OCI-LY1 (cell line): ENCODE measurements at regions not wholly inside any gene's neighbourhood (a gene's known extent, or its start where the extent isn't known, plus 50 kb on each side); places are given as distances from the start of the nearest gene placed in this dataset.

Source experiments
- H2AFZ ChIP-seq: fragments of 200-600 bp; sonication (generic), shearing (Covaris generic); 2 replicates; pipeline ENCODE4 v1.6.0; 2014; ENCODE audit warnings: antibody characterized with exemption, mild to moderate bottlenecking, low read length
- H3F3A ChIP-seq: fragments of 200-600 bp; sonication (generic), shearing (Covaris generic); 2 replicates; pipeline ENCODE4 v1.6.0; 2014; ENCODE audit warnings: mild to moderate bottlenecking, antibody characterized with exemption, low read length, moderate library complexity; ENCODE audit not compliant: insufficient read depth
- H3K27ac ChIP-seq: fragments of 200-600 bp; sonication (generic); 2 replicates; pipeline ENCODE4 v1.5.1; 2014; ENCODE audit warnings: low read length, mixed run types, mild to moderate bottlenecking, low read depth; ENCODE audit not compliant: poor library complexity, severe bottlenecking
- H3K27me3 ChIP-seq: fragments of 200-600 bp; sonication (generic); 2 replicates; pipeline ENCODE4 v1.6.0; 2014; ENCODE audit warnings: antibody characterized with exemption, mild to moderate bottlenecking, low read length, moderate library complexity; ENCODE audit not compliant: insufficient read depth
- H3K36me3 ChIP-seq: fragments of 200-600 bp; sonication (generic); 2 replicates; pipeline ENCODE4 v1.6.1; 2014; ENCODE audit warnings: mild to moderate bottlenecking, antibody characterized with exemption, low read length, moderate library complexity, mixed read lengths; ENCODE audit not compliant: insufficient read depth
- H3K4me1 ChIP-seq: fragments of 200-600 bp; sonication (generic); 2 replicates; pipeline ENCODE4 v1.5.1; 2014; ENCODE audit warnings: mild to moderate bottlenecking, low read length, moderate library complexity; ENCODE audit not compliant: insufficient read depth, severe bottlenecking
- H3K4me2 ChIP-seq: fragments of 200-600 bp; sonication (generic), shearing (Covaris generic); 2 replicates; pipeline ENCODE4 v1.6.1; 2014; ENCODE audit warnings: low read length
- H3K4me3 ChIP-seq: fragments of 200-600 bp; sonication (generic); 2 replicates; pipeline ENCODE4 v1.5.1; 2014; ENCODE audit warnings: low read length, low read depth, mild to moderate bottlenecking, mixed read lengths; ENCODE audit not compliant: poor library complexity, severe bottlenecking
- H3K79me2 ChIP-seq: fragments of 200-600 bp; shearing (Covaris generic); 2 replicates; pipeline ENCODE4 v1.6.1; 2016; ENCODE audit warnings: mixed run types, low read length, mixed read lengths; ENCODE audit not compliant: insufficient read depth
- H3K9ac ChIP-seq: fragments of 200-600 bp; sonication (generic), shearing (Covaris generic); 2 replicates; pipeline ENCODE4 v1.6.1; 2014; ENCODE audit warnings: mild to moderate bottlenecking, low read length, mixed read lengths
- H3K9me2 ChIP-seq: fragments of 200-600 bp; sonication (generic), shearing (Covaris generic); 2 replicates; pipeline ENCODE4 v1.6.1; 2014; ENCODE audit warnings: low read depth, mild to moderate bottlenecking, low read length, mixed read lengths
- H3K9me3 ChIP-seq: fragments of 200-600 bp; shearing (Covaris generic); 2 replicates; pipeline ENCODE4 v1.6.1; 2014; ENCODE audit warnings: low read length, mixed read lengths
- H4K20me1 ChIP-seq: fragments of 200-600 bp; sonication (generic), shearing (Covaris generic); 2 replicates; pipeline ENCODE4 v1.6.0; 2016; ENCODE audit warnings: mild to moderate bottlenecking, low read length; ENCODE audit not compliant: insufficient read depth
- CTCF ChIP-seq: fragments of 200-600 bp; sonication (generic), shearing (Covaris generic); IDR thresholded peaks from 2 replicates; pipeline ENCODE4 v1.5.1; 2017; ENCODE audit warnings: mild to moderate bottlenecking, antibody characterized with exemption, low read length, moderate library complexity, mixed read lengths
- EZH2 ChIP-seq: fragments of 200-600 bp; sonication (generic), shearing (Covaris generic); IDR thresholded peaks from 2 replicates; pipeline ENCODE4 v1.8.0; 2017; ENCODE audit warnings: borderline replicate concordance, mixed run types, mild to moderate bottlenecking, antibody characterized with exemption, low read length, moderate library complexity, mixed read lengths

- no peaks in the 10 kb centered on the region for H4K20me1 ChIP-seq
- H3K79me2 ChIP-seq: no peaks in the 10 kb centered on the region
- H3K36me3 ChIP-seq: no peaks in the 10 kb centered on the region
- TF ChIP-seq CTCF (peak; percentile 26), EZH2 (no peak)
- H3K27ac ChIP-seq: no peak overlapping the region
- H3K9me3 ChIP-seq: no peaks in the 10 kb centered on the region
- H3F3A ChIP-seq: no peaks in the 10 kb centered on the region
- H3K27me3 ChIP-seq: no peaks in the 10 kb centered on the region
- no peak overlapping the region for H2AFZ ChIP-seq
- H3K4me2 ChIP-seq: no peak overlapping the region
- H3K4me1 ChIP-seq: no peaks in the 10 kb centered on the region
- no peak overlapping the region for H3K4me3 ChIP-seq
- no peaks in the 10 kb centered on the region for H3K9me2 ChIP-seq
- H3K9ac ChIP-seq: no peak overlapping the region
These were observed 417.9 kb downstream of the IPMK start for GRCh38 chr10:57849691-57850357.

GRCh38 chr10:57846307-57847065 lies 421.2 kb downstream of the IPMK start:
- Histone ChIP-seq H3K9me3 (no peaks in the 10 kb centered on the region), H3K9me2 (no peaks in the 10 kb centered on the region), H3K9ac (no peak overlapping the region), H3K4me2 (no peak overlapping the region), H3K79me2 (no peaks in the 10 kb centered on the region), H3K4me1 (no peaks in the 10 kb centered on the region), H3K27me3 (no peaks in the 10 kb centered on the region), H3F3A (no peaks in the 10 kb centered on the region), H3K36me3 (no peaks in the 10 kb centered on the region), H2AFZ (no peak overlapping the region), H4K20me1 (no peaks in the 10 kb centered on the region), H3K27ac (no peak overlapping the region), H3K4me3 (no peak overlapping the region)
- TF ChIP-seq EZH2 (no peak), CTCF (no peak)

- no peak for TF ChIP-seq CTCF
- TF ChIP-seq EZH2: no peak
These were observed 423.2 kb downstream of the IPMK start for GRCh38 chr10:57844387-57844998.

More at GRCh38 chr10:57844387-57844998, 423.2 kb downstream of the IPMK start:
- H3K9me3 ChIP-seq: no peaks in the 10 kb centered on the region
- no peak overlapping the region for H3K9ac ChIP-seq
- H3K9me2 ChIP-seq: no peaks in the 10 kb centered on the region
- no peak overlapping the region for H3K27ac ChIP-seq
- no peak overlapping the region for H3K4me3 ChIP-seq
- H2AFZ ChIP-seq: no peak overlapping the region
- H3K4me2 ChIP-seq: no peak overlapping the region
- H3K36me3 ChIP-seq: no peaks in the 10 kb centered on the region
- H3F3A ChIP-seq: no peaks in the 10 kb centered on the region
- H3K4me1 ChIP-seq: no peaks in the 10 kb centered on the region
- no peaks in the 10 kb centered on the region for H3K79me2 ChIP-seq
- no peaks in the 10 kb centered on the region for H4K20me1 ChIP-seq
- H3K27me3 ChIP-seq: no peaks in the 10 kb centered on the region
